Sigmoid colon (tissue), 3 donors: ENCODE measurements at regions not wholly inside any gene's neighbourhood (a gene's known extent, or its start where the extent isn't known, plus 50 kb on each side); places are given as distances from the start of the nearest gene placed in this dataset.

Experiments used
- POLR2A ChIP-seq, 2 donors: fragments of 450-650 bp; IDR thresholded peaks; one replicate each; pipeline ENCODE4 v1.6.1; 2016; ENCODE audit warnings: antibody characterized with exemption in 2 of 2, mild to moderate bottlenecking in 2 of 2, moderate library complexity in 2 of 2
- TF ChIP-seq, protein P1 (sequence below), 4 experiments: fragments of 450-650 bp in 3 of 4; fragments of 200-600 bp in 1 of 4; IDR thresholded peaks; one replicate each; pipeline ENCODE4 v1.5.1; 2016 to 2019; ENCODE audit warnings: antibody characterized with exemption in 4 of 4, mild to moderate bottlenecking in 3 of 4, moderate library complexity in 2 of 4

DNA sequence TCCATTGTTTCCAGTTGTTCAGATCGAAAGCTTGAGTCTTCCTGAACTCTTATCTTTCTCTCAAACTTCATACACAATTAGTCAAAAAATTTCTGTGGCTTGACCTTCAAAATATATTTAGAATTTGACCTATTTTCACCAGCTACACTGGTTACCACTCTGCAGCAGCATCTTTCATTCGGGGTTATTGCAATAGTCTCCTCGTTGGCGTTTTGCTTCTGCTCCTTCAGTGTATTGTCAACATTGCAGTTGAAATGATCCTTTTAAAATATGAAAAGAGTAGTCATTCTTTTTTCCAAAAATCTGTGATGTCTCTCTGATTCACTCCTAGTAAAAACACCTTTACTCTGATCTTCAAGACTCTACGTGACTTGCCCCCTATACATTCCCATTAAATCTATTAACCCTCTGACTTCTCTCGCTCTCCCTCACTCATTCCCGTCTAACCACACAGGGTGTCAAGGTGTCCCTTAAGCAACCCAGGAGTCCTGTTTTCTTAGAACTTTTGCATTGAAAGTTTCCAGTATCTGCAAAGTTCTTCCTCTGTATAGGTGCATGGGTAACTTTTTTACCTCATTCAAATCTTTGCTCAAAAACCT, 480.2 kb upstream of the B3GALT2 start:
- TF ChIP-seq, protein P1, sequence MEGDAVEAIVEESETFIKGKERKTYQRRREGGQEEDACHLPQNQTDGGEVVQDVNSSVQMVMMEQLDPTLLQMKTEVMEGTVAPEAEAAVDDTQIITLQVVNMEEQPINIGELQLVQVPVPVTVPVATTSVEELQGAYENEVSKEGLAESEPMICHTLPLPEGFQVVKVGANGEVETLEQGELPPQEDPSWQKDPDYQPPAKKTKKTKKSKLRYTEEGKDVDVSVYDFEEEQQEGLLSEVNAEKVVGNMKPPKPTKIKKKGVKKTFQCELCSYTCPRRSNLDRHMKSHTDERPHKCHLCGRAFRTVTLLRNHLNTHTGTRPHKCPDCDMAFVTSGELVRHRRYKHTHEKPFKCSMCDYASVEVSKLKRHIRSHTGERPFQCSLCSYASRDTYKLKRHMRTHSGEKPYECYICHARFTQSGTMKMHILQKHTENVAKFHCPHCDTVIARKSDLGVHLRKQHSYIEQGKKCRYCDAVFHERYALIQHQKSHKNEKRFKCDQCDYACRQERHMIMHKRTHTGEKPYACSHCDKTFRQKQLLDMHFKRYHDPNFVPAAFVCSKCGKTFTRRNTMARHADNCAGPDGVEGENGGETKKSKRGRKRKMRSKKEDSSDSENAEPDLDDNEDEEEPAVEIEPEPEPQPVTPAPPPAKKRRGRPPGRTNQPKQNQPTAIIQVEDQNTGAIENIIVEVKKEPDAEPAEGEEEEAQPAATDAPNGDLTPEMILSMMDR (IDR thresholded peaks at IDR 0.05): no peak
- no peak for TF ChIP-seq POLR2A (IDR thresholded peaks at IDR 0.05)
